Activated naive CD4-positive, alpha-beta T cell treated with anti-CD3 and anti-CD28 coated beads, Interleukin-2, amount 50 U/mL, for 16 hours (primary cell): ENCODE measurements at regions not wholly inside any gene's neighbourhood (a gene's known extent, or its start where the extent isn't known, plus 50 kb on each side); places are given as distances from the start of the nearest gene placed in this dataset.

Experiments
- DNase-seq: peaks from one replicate; pipeline ENCODE4 v3.0.0-alpha.2; 2020

- DNase-seq = no peak
Observed at GRCh38 chr6:100266494-100267401, 198.0 kb downstream of the SIM1 start.

- no peak for DNase-seq
Observed at GRCh38 chr6:100262086-100262485, 202.6 kb downstream of the SIM1 start.

GRCh38 chr6:100261486-100261885, 203.2 kb downstream of the SIM1 start:
- DNase-seq = no peak

- no peak for DNase-seq
Observed at GRCh38 chr6:100260584-100260983, 204.1 kb downstream of the SIM1 start.

- DNase-seq = no peak
Observed at GRCh38 chr6:100259865-100260264, 204.9 kb downstream of the SIM1 start.

- DNase-seq = no peak
Observed at GRCh38 chr6:100258752-100259151, 206.0 kb downstream of the SIM1 start.

- no peak for DNase-seq
Observed at GRCh38 chr6:100257793-100258395, 206.8 kb downstream of the SIM1 start.

- no peak for DNase-seq
Observed at GRCh38 chr6:100255701-100256100, 209.0 kb downstream of the SIM1 start.

- DNase-seq = no peak
Observed at GRCh38 chr6:100247123-100247522, 217.6 kb downstream of the SIM1 start.

- no peak for DNase-seq
Observed at GRCh38 chr6:100246206-100246605, 218.5 kb downstream of the SIM1 start.

- no peak for DNase-seq
Observed at GRCh38 chr6:100240798-100241197, 223.9 kb downstream of the SIM1 start.

GRCh38 chr6:100237821-100238220, 226.9 kb downstream of the SIM1 start:
- no peak for DNase-seq

GRCh38 chr6:100236389-100236788, 228.3 kb downstream of the SIM1 start:
- no peak for DNase-seq

GRCh38 chr6:100235631-100236030, 229.1 kb downstream of the SIM1 start:
- DNase-seq = no peak

- no peak for DNase-seq
Observed at GRCh38 chr6:100234625-100235024, 230.1 kb downstream of the SIM1 start.

- DNase-seq = no peak
Observed at GRCh38 chr6:100232781-100233573, 231.7 kb downstream of the SIM1 start.

- DNase-seq = no peak
Observed at GRCh38 chr6:100230953-100231316, 233.8 kb downstream of the SIM1 start.

- DNase-seq = no peak
Observed at GRCh38 chr6:100230115-100230952, 234.4 kb downstream of the SIM1 start.

- DNase-seq = no peak
Observed at GRCh38 chr6:100229512-100229911, 235.2 kb downstream of the SIM1 start.

GRCh38 chr6:100228834-100229441, 234.9 kb upstream of the MCHR2 start:
- peak; percentile 7 for DNase-seq

GRCh38 chr6:100228437-100228833, 234.4 kb upstream of the MCHR2 start:
- DNase-seq = no peak

- DNase-seq = no peak
Observed at GRCh38 chr6:100226811-100227210, 232.8 kb upstream of the MCHR2 start.
